HG03520 (cell line): ENCODE measurements at regions not wholly inside any gene's neighbourhood (a gene's known extent, or its start where the extent isn't known, plus 50 kb on each side); places are given as distances from the start of the nearest gene placed in this dataset.

Source experiments
- ATAC-seq: cut with Tn5 transposase; IDR thresholded peaks from one replicate; pipeline ENCODE4 v1.9.1; 2021; ENCODE audit warnings: mild to moderate bottlenecking, moderate library complexity; ENCODE audit not compliant: unreplicated experiment

GRCh38 chr2:22494156-22494555 lies 890.8 kb upstream of the KLHL29 start:
- no peak for ATAC-seq

GRCh38 chr2:22497064-22497463 lies 887.9 kb upstream of the KLHL29 start:
- no peak for ATAC-seq

GRCh38 chr2:22497789-22498188 lies 887.2 kb upstream of the KLHL29 start:
- no peak for ATAC-seq

- ATAC-seq, result no peak
Observed at GRCh38 chr2:22499082-22499839, 885.7 kb upstream of the KLHL29 start.

GRCh38 chr2:22500555-22500935 lies 884.4 kb upstream of the KLHL29 start:
- ATAC-seq, result no peak

- no peak for ATAC-seq
Observed at GRCh38 chr2:22501851-22502250, 883.1 kb upstream of the KLHL29 start.

GRCh38 chr2:22513563-22513962 lies 871.4 kb upstream of the KLHL29 start:
- no peak for ATAC-seq

GRCh38 chr2:22517141-22517540 lies 867.8 kb upstream of the KLHL29 start:
- ATAC-seq, result no peak

GRCh38 chr2:22518641-22519040 lies 866.3 kb upstream of the KLHL29 start:
- ATAC-seq, result no peak

GRCh38 chr2:22520369-22521288 lies 864.4 kb upstream of the KLHL29 start:
- no peak for ATAC-seq

- no peak for ATAC-seq
Observed at GRCh38 chr2:22521620-22522019, 863.4 kb upstream of the KLHL29 start.

- ATAC-seq, result no peak
Observed at GRCh38 chr2:22525681-22526080, 859.3 kb upstream of the KLHL29 start.

- ATAC-seq, result no peak
Observed at GRCh38 chr2:22530131-22530530, 854.8 kb upstream of the KLHL29 start.

GRCh38 chr2:22536133-22536532 lies 848.8 kb upstream of the KLHL29 start:
- no peak for ATAC-seq

GRCh38 chr2:22554453-22554852 lies 830.5 kb upstream of the KLHL29 start:
- no peak for ATAC-seq

- ATAC-seq, result no peak
Observed at GRCh38 chr2:22557406-22557805, 827.6 kb upstream of the KLHL29 start.

GRCh38 chr2:22560021-22560420 lies 825.0 kb upstream of the KLHL29 start:
- ATAC-seq, result no peak

- ATAC-seq, result no peak
Observed at GRCh38 chr2:22579341-22579740, 805.6 kb upstream of the KLHL29 start.

GRCh38 chr2:22582107-22582506 lies 802.9 kb upstream of the KLHL29 start:
- no peak for ATAC-seq

GRCh38 chr2:22596306-22596705 lies 788.7 kb upstream of the KLHL29 start:
- ATAC-seq, result no peak

GRCh38 chr2:22600156-22600555 lies 784.8 kb upstream of the KLHL29 start:
- no peak for ATAC-seq

GRCh38 chr2:22600999-22601398 lies 784.0 kb upstream of the KLHL29 start:
- no peak for ATAC-seq
